ENCODE measurements at regions not wholly inside any gene's neighbourhood (a gene's known extent, or its start where the extent isn't known, plus 50 kb on each side); places are given as distances from the start of the nearest gene placed in this dataset.
"Not testable (repeated sequence)": the region's sequence is repeated elsewhere in the genome, so short reads cannot be mapped to it uniquely, and the experiment has no call there.

DNA sequence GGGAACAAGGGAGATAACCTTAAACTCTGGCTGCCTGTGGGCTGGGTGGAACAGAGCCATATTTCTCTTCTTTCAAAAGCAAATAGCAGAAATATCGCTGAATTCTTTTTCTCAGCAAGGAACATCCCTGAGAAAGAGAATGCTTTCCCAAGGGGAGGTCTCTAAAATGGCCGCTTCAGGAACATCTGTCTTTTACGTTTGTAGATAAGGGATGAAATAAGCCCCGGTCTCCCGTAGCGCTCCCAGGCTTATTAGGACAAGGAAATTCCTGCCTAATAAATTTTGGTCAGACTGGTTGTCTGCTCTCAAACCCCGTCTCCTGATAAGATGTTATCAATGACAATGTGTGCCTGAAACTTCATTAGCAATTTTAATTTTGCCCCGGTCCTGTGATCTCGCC is 340.6 kb upstream of the IGFBP3 start:
- DNase-seq, result not testable (repeated sequence)

GRCh38 chr7:46259947-46260346 is 338.9 kb upstream of the IGFBP3 start:
- DNase-seq, result no peak

DNA sequence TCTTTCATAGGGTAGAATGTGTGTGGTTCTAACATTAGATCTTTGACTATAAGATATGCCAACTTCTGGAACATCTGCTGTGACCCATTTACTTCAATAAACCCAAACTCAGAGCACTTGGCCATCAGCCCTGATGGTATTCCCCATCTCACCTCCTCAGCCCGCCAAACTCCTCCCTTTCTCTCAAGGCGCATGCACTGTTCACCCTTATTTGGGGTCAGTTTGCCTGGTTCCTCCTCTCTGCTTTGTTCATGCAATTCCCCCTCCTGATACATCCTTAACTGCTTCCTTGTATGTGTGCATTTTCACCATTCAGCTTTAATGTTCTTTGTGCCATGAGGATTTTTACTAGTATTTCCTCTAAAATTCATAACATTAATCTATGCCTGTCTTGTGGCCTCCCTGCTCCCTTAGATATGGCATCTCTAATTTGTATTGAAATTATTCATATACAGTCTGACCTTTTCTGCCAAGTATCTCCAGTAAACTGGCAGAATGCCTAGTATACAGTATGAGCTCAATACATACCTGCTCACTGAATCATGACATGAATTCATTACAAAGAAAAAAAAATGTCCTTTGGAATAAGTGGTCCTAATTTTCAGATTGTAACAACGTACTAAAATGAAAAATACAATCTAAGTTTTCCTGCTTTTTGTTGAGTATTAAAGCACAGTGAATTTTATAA is 336.8 kb upstream of the IGFBP3 start:
- DNase-seq, result peak; percentile 64

GRCh38 chr7:46256870-46257661 is 336.0 kb upstream of the IGFBP3 start:
- DNase-seq, result no peak

DNA sequence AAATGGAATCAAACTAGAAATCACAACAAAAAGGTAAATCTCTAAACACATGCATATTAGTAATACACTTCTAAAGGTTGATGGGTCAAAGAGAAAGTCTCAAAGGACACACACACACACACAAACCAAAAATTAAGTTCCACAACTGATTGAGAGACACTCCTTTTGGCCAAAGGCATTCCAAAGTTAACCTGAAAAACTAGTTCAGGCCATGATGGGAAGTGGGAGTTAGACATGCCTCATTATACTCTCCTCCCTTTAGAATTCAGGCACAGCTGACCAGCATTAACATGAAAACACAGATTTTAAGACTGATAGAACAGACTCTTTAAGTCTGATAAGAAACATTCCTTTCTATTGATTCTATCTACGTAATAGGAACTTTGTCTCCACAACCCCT is 332.4 kb upstream of the IGFBP3 start:
- no peak for DNase-seq

DNA sequence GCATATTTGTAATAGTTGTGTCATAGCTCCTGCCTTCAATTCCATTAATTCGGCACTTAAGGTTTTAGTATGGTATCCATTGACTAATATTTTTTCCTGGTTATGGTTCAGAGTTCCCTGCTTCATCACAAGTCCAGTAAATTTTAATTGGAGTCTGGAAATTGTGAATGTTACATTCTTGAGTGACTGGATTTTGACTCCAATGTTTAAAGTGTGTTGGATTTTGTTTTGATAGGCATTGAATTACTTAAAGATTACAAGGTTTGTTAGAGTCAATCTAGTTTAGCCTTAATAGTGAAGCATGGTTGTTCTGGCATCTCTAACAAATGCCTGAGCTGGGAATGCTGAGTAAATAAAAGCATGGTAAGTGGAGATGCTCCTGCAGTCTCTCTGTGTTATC is 326.6 kb upstream of the IGFBP3 start:
- no peak for DNase-seq

DNA sequence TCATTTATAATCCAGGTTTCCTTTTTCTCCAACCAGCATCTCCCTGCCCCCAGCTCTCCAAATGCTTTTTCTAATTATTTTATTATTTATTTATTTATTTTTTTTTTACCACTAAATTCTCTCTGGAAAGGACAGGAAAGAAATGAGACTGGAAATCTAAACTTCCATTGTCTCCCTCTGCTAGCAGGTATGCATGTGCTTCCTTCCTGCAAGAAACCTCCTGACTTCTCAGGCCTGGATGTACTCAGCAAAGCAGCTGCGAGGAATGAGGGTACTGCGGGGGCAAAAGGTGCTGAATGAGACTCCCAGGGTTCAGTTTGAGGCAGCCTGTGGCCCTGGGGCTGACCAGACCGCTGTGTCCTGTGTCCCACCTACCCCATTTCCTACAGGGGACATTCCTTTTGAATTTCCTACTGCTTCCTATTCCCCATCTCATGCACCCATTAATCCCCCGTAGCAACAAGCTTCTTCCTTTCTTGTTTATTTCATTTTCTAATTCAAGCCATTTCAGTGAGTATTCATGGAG is 324.6 kb upstream of the IGFBP3 start:
- no peak for DNase-seq

DNA sequence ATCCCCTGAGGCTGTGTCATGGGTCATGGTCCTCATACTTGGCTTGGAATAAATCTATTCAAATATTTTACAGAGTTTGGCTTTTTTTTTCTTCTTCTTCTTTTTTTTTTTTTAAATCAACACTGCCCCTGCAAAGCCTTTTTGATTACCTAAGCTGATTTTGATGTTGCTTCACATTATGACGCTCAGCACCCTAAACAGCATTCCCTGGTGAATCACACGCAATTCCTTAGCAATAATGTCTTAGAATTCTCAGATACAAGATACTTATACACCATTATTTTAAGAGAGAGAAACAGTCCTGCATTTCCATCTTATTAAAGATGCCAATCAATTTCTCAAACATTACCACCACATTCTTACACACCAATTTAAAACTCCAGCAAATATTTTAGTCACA is 323.7 kb upstream of the IGFBP3 start:
- no peak for DNase-seq

GRCh38 chr7:46243406-46243805 is 322.3 kb upstream of the IGFBP3 start:
- no peak for DNase-seq

GRCh38 chr7:46239846-46240245 is 318.8 kb upstream of the IGFBP3 start:
- DNase-seq, result no peak

GRCh38 chr7:46237466-46237865 is 316.4 kb upstream of the IGFBP3 start:
- DNase-seq, result no peak

GRCh38 chr7:46233585-46234329 is 312.7 kb upstream of the IGFBP3 start:
- no peak for DNase-seq

DNA sequence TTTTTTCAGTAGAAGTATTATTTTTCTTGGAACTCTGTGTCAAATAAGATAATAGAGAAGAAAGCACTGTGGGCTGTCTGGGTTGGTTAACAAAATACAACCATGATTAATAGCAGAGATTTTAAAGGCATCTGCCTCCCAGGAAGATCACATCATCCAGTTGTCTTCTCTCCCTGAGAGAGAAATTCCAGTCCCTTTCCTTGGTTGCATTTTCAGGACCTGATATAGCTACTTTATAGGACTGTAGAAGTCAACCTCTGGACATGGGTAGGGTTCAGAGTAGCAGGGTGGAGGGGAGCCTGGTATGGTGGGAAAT is 309.9 kb upstream of the IGFBP3 start:
- peak; percentile 91 for DNase-seq

DNA sequence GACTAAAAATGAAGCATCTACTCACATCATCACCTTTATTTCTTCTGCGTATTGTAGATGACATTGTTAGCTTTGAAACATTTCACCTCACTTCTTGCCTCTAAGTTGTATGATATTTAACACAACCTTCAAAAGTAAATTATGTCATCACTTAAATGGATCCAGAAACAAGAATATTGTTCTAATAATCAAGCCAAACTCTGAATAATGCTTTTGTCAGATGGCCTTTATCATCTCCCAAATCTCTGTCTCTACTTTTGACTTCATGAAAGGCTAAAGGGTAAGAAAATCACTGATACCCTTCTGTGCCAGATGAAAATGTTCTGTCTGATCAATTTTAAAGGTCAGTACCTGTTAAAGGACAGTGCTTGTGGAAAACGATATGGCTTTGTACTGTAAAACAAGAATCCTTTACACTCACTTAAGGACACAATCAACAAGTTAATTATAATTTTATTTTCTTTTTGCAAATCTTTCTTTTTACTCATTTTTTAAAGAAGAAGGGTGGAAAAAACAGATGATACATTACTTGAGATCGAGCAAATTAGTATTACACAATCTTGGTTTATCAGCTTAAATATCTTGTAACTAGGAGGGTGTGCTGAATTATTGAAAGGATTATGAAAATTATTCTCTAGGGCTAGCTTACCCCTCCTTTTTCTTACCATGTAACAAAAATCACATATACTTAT is 309.4 kb upstream of the IGFBP3 start:
- no peak for DNase-seq

DNA sequence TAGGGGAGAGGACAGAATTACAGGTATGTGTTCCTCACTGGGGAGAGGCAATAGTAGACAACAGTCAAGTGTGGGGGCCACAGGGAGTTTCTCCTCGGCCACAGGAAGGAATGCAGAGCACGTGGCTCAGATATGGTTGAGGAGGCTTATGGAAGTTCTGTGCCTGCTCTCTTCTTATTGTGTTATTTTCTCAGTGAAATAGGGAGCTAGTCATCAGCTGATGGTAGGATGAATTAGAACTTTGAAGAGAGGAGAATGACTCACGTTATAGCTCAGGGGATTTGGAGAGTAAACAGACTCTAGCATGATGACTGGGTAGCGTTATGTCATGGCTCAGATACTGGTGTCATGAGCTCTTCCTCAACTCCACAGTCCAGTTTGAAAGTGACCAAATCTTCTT is 308.3 kb upstream of the IGFBP3 start:
- DNase-seq, result peak; percentile 99

DNA sequence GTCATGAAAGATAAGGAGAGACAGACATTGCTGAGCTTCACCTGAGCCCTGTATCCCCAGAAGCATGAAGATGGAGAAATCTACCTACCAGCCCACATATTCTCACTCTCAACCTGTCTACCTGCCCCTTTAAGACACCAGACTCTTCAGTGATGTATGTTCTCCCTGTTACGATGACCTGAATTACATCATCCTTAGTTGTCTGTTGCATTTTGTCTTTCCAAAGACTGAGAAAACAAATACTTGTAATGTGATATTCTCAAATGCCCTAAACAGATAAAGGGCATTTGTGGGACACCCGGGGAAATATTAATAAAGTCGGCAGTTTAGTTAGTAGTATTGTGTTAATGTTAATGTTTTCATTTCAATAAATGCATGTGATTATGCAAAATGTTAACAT is 305.8 kb upstream of the IGFBP3 start:
- DNase-seq, result no peak

- no peak for DNase-seq
Observed at GRCh38 chr7:46224363-46224762, 303.3 kb upstream of the IGFBP3 start.

DNA sequence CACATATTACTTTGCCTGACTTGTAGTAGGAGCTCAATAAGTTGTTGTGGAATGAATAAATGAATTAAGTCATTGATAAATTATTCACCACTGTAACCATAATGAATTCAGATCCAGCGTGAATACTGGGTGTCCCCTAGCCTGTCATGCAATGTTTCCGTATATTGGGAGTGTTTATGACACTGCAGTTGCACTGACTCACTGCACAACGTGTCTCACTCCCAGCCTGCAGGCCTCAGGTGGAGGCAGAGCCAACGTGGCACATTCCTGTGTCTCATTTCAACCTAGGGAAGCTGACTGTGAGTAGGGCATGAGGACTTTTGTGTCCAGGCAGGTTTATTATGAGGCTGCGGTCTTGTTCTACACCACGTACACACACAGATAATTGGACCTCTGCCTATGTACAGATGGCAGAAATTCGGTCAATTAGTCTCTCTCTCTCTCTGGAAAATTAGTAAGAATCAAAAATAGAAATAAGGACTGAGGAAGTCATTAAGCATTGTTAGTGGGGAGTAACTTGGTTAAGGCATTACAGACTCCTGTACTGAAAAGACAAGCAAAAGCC is 299.1 kb upstream of the IGFBP3 start:
- peak; percentile 37 for DNase-seq

GRCh38 chr7:46218461-46219200 is 297.6 kb upstream of the IGFBP3 start:
- DNase-seq, result no peak

GRCh38 chr7:46215987-46216567 is 295.0 kb upstream of the IGFBP3 start:
- no peak for DNase-seq

- no peak for DNase-seq
Observed at GRCh38 chr7:46214526-46214925, 293.5 kb upstream of the IGFBP3 start.

DNA sequence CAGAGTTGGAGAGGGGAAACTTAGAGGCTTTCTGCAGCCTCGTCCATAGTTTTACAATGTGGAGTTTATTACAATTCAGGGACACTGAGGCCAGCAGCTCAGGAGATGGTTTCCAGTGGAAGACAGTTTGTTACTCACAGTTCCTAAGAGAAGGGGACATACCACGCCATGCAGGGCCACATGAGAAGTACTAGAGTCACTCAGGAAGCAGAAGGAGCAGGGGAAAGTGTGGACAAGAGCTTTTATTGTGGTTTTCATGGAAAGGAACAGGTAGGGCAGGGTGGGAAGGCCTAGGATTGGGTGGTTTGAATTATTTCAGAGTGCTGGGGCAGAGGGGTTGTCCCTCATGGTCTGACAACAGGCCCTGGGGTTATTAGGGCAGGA is 292.1 kb upstream of the IGFBP3 start:
- DNase-seq, result no peak

Data from kidney glomerular epithelial cell (primary cell).